ENCODE measurements at regions not wholly inside any gene's neighbourhood (a gene's known extent, or its start where the extent isn't known, plus 50 kb on each side); places are given as distances from the start of the nearest gene placed in this dataset.

DNA sequence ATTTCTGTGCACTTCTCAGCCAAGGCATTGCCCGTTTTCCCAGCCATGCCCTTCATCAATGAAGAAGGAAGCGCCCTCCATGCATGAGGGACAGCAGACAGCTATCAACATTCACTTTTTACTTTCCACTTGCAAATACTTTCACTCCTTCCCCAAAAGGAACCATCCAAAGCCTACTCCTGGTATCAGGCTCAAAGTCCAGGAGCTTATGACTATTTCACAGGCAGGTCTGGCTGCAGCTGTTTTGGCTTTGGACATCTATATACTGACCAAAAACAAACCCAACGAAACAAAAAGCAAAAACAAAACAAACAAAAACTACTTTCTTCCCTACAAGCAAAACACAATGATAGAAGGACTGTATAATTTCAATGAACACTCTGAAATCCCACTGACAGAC is 825.1 kb downstream of the RNF144A start:
- no peak for TF ChIP-seq EZH2phosphoT487 (IDR thresholded peaks at IDR 0.05; ENCODE audit: insufficient read depth, low read depth)
- no peak for TF ChIP-seq EZH2 (IDR thresholded peaks at IDR 0.05; ENCODE audit: insufficient read depth, poor library complexity, severe bottlenecking)

All from GM23248 (cell line).